IMR-90 (cell line): ENCODE measurements at regions not wholly inside any gene's neighbourhood (a gene's known extent, or its start where the extent isn't known, plus 50 kb on each side); places are given as distances from the start of the nearest gene placed in this dataset.

Experiments
- CEBPB ChIP-seq: IDR thresholded peaks from 2 replicates; pipeline ENCODE4 v1.6.1; 2012; ENCODE audit warnings: low read depth, low read length, improper control_type of control experiment
- CTCF ChIP-seq: conservative IDR thresholded peaks from 2 replicates; pipeline ENCODE4 v1.5.1; 2012; ENCODE audit warnings: mild to moderate bottlenecking, low read depth, low read length, improper control_type of control experiment
- FOS ChIP-seq: fragments of 150-350 bp; IDR thresholded peaks from 2 replicates; pipeline ENCODE4 v1.6.1; 2016; ENCODE audit warnings: low read depth, low read length
- POLR2A ChIP-seq: IDR thresholded peaks from 2 replicates; pipeline ENCODE4 v1.6.1; 2012; ENCODE audit warnings: mild to moderate bottlenecking, low read depth, low read length
- RAD21 ChIP-seq: IDR thresholded peaks from 2 replicates; pipeline ENCODE4 v1.6.1; 2012; ENCODE audit warnings: low read length, improper control_type of control experiment
- RCOR1 ChIP-seq: IDR thresholded peaks from 2 replicates; pipeline ENCODE4 v1.6.1; 2012; ENCODE audit warnings: mild to moderate bottlenecking, low read length, improper control_type of control experiment; ENCODE audit not compliant: insufficient replicate concordance
- SMC3 ChIP-seq: fragments of 150-350 bp; IDR thresholded peaks from 2 replicates; pipeline ENCODE4 v1.6.1; 2016; ENCODE audit warnings: low read depth, mild to moderate bottlenecking, antibody characterized with exemption, low read length, moderate library complexity
- USF2 ChIP-seq: fragments of 150-350 bp; IDR thresholded peaks from 2 replicates; pipeline ENCODE4 v1.6.1; 2017; ENCODE audit warnings: mild to moderate bottlenecking, antibody characterized with exemption, low read length, low read depth

- TF ChIP-seq RAD21 (no peak), CEBPB (no peak), FOS (no peak), CTCF (no peak), POLR2A (no peak), SMC3 (no peak), RCOR1 (no peak), USF2 (no peak)
Observed at GRCh38 chr1:63103682-63104081, 218.7 kb upstream of the FOXD3 start.
